ENCODE measurements at regions not wholly inside any gene's neighbourhood (a gene's known extent, or its start where the extent isn't known, plus 50 kb on each side); places are given as distances from the start of the nearest gene placed in this dataset.

GRCh38 chr5:116378007-116378776, 196.4 kb downstream of the SEMA6A start:
- TF ChIP-seq, protein P1, sequence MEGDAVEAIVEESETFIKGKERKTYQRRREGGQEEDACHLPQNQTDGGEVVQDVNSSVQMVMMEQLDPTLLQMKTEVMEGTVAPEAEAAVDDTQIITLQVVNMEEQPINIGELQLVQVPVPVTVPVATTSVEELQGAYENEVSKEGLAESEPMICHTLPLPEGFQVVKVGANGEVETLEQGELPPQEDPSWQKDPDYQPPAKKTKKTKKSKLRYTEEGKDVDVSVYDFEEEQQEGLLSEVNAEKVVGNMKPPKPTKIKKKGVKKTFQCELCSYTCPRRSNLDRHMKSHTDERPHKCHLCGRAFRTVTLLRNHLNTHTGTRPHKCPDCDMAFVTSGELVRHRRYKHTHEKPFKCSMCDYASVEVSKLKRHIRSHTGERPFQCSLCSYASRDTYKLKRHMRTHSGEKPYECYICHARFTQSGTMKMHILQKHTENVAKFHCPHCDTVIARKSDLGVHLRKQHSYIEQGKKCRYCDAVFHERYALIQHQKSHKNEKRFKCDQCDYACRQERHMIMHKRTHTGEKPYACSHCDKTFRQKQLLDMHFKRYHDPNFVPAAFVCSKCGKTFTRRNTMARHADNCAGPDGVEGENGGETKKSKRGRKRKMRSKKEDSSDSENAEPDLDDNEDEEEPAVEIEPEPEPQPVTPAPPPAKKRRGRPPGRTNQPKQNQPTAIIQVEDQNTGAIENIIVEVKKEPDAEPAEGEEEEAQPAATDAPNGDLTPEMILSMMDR (IDR thresholded peaks at IDR 0.05; ENCODE audit: low read depth, low read length), result no peak
- TF ChIP-seq EZH2phosphoT487 (IDR thresholded peaks at IDR 0.05; ENCODE audit: low read depth), result no peak
